Neural progenitor cell (in vitro differentiated cells): ENCODE measurements at regions not wholly inside any gene's neighbourhood (a gene's known extent, or its start where the extent isn't known, plus 50 kb on each side); places are given as distances from the start of the nearest gene placed in this dataset.
A peak's percentile ranks its signal among the peaks of the same experiment; 100 is the strongest.

Experiments
- DNase-seq: peaks from one replicate; pipeline ENCODE4 v3.0.0-alpha.2; 2016; ENCODE audit warnings: low spot score
- H2AFZ ChIP-seq: fragments of 200-600 bp; sonication (generic); replicated peaks from 2 replicates; pipeline ENCODE4 v1.6.1; 2016; ENCODE audit warnings: antibody characterized with exemption
- H3F3A ChIP-seq: fragments of 200-600 bp; sonication (generic); 2 replicates; pipeline ENCODE4 v1.6.1; 2016; ENCODE audit warnings: antibody characterized with exemption, low read depth
- H3K27ac ChIP-seq: fragments of 200-600 bp; sonication (generic); 2 replicates; pipeline ENCODE4 v1.5.1; 2016; ENCODE audit warnings: mild to moderate bottlenecking
- H3K27me3 ChIP-seq: fragments of 200-600 bp; sonication (generic); 2 replicates; pipeline ENCODE4 v1.6.1; 2016; ENCODE audit warnings: mild to moderate bottlenecking, moderate library complexity
- H3K36me3 ChIP-seq: fragments of 200-600 bp; sonication (generic); 2 replicates; pipeline ENCODE4 v1.5.1; 2016
- H3K4me1 ChIP-seq: fragments of 200-600 bp; sonication (generic); 2 replicates; pipeline ENCODE4 v1.6.1; 2016; ENCODE audit warnings: mixed run types
- H3K4me2 ChIP-seq: fragments of 200-600 bp; sonication (generic); 2 replicates; pipeline ENCODE4 v1.6.1; 2016
- H3K4me3 ChIP-seq: fragments of 200-600 bp; sonication (generic); 2 replicates; pipeline ENCODE4 v1.5.1; 2016
- H3K79me2 ChIP-seq: fragments of 200-600 bp; sonication (generic); 2 replicates; pipeline ENCODE4 v1.6.1; 2016; ENCODE audit warnings: low read depth
- H3K9ac ChIP-seq: fragments of 200-600 bp; sonication (generic); 2 replicates; pipeline ENCODE4 v1.6.1; 2016
- H3K9me3 ChIP-seq: fragments of 200-600 bp; sonication (generic); 2 replicates; pipeline ENCODE4 v1.5.1; 2016; ENCODE audit warnings: low read depth
- H4K20me1 ChIP-seq: fragments of 200-600 bp; sonication (generic); 2 replicates; pipeline ENCODE4 v1.6.1; 2016; ENCODE audit warnings: low read depth
- H3K27ac Mint-ChIP-seq: 3 replicates; pipeline ENCODE4 v1.8.0; 2021; ENCODE audit warnings: mixed read lengths
- H3K27me3 Mint-ChIP-seq: 2 replicates; pipeline ENCODE4 v1.8.0; 2022; ENCODE audit warnings: low read depth, mild to moderate bottlenecking, inconsistent platforms, moderate library complexity, mixed read lengths; ENCODE audit not compliant: insufficient read depth
- H3K36me3 Mint-ChIP-seq: 3 replicates; pipeline ENCODE4 v1.8.0; 2021; ENCODE audit warnings: mixed read lengths
- H3K4me1 Mint-ChIP-seq: 3 replicates; pipeline ENCODE4 v1.8.0; 2021; ENCODE audit warnings: mixed read lengths
- H3K4me3 Mint-ChIP-seq: 3 replicates; pipeline ENCODE4 v1.8.0; 2021; ENCODE audit warnings: mild to moderate bottlenecking, moderate library complexity, mixed read lengths
- H3K9me3 Mint-ChIP-seq: 3 replicates; pipeline ENCODE4 v1.8.0; 2020; ENCODE audit warnings: mixed read lengths
- CTCF ChIP-seq: fragments of 200-600 bp; sonication (generic); IDR thresholded peaks from 2 replicates; pipeline ENCODE4 v1.5.1; 2017; ENCODE audit warnings: antibody characterized with exemption, mild to moderate bottlenecking
- EZH2 ChIP-seq: fragments of 200-600 bp; sonication (generic); IDR thresholded peaks from 2 replicates; pipeline ENCODE4 v1.6.1; 2017; ENCODE audit warnings: antibody characterized with exemption, mild to moderate bottlenecking, moderate library complexity
- EZH2phosphoT487 ChIP-seq: fragments of 200-600 bp; sonication (generic); IDR thresholded peaks from 2 replicates; pipeline ENCODE4 v1.6.1; 2017; ENCODE audit warnings: antibody characterized with exemption

- no peaks in the 10 kb centered on the region for H3K27me3 Mint-ChIP-seq
- H4K20me1 ChIP-seq, result no peaks in the 10 kb centered on the region
- no peaks in the 10 kb centered on the region for H3K9me3 Mint-ChIP-seq
- no peaks in the 10 kb centered on the region for H3K36me3 ChIP-seq
- H3K36me3 Mint-ChIP-seq, result peaks cover 2% of the 10 kb centered on the region
- TF ChIP-seq CTCF (no peak), EZH2 (no peak), EZH2phosphoT487 (no peak)
- no peak overlapping the region for H3K9ac ChIP-seq
- no peak overlapping the region for H2AFZ ChIP-seq
- H3K4me3 ChIP-seq, result no peak overlapping the region
- no peaks in the 10 kb centered on the region for H3K27me3 ChIP-seq
- H3K4me1 ChIP-seq, result peaks cover 44% of the 10 kb centered on the region
- H3K4me2 ChIP-seq, result no peak overlapping the region
- H3K79me2 ChIP-seq, result no peaks in the 10 kb centered on the region
- H3F3A ChIP-seq, result peaks cover 31% of the 10 kb centered on the region
- H3K4me3 Mint-ChIP-seq, result no peak overlapping the region
- H3K27ac Mint-ChIP-seq, result peak overlapping the region; percentile 48
- no peak overlapping the region for H3K27ac ChIP-seq
- H3K4me1 Mint-ChIP-seq, result peaks cover 48% of the 10 kb centered on the region
- DNase-seq, result no peak
- no peaks in the 10 kb centered on the region for H3K9me3 ChIP-seq
These were observed 475.3 kb upstream of the ADGRL2 start for GRCh38 chr1:81325397-81325796.

GRCh38 chr1:81323862-81324261, 476.9 kb upstream of the ADGRL2 start:
- H2AFZ ChIP-seq, result peak overlapping the region; percentile 13
- no peak overlapping the region for H3K9ac ChIP-seq
- no peaks in the 10 kb centered on the region for H3K36me3 ChIP-seq
- H3K9me3 Mint-ChIP-seq, result peaks cover 6% of the 10 kb centered on the region
- H3K79me2 ChIP-seq, result no peaks in the 10 kb centered on the region
- H3K27me3 Mint-ChIP-seq, result no peaks in the 10 kb centered on the region
- H3K27ac Mint-ChIP-seq, result peak overlapping the region; percentile 1
- no peaks in the 10 kb centered on the region for H4K20me1 ChIP-seq
- DNase-seq, result peak; percentile 18
- H3K4me1 Mint-ChIP-seq, result peaks cover 38% of the 10 kb centered on the region
- H3K4me2 ChIP-seq, result peak overlapping the region; percentile 43
- no peak overlapping the region for H3K4me3 ChIP-seq
- H3K9me3 ChIP-seq, result no peaks in the 10 kb centered on the region
- peak overlapping the region; percentile 70 for H3K27ac ChIP-seq
- peaks cover 34% of the 10 kb centered on the region for H3K4me1 ChIP-seq
- no peaks in the 10 kb centered on the region for H3K27me3 ChIP-seq
- H3K36me3 Mint-ChIP-seq, result peaks cover 14% of the 10 kb centered on the region
- peaks cover 30% of the 10 kb centered on the region for H3F3A ChIP-seq
- TF ChIP-seq EZH2 (no peak), CTCF (no peak), EZH2phosphoT487 (no peak)
- H3K4me3 Mint-ChIP-seq, result no peak overlapping the region

GRCh38 chr1:81317191-81317590, 483.5 kb upstream of the ADGRL2 start:
- H3K27me3 Mint-ChIP-seq, result no peaks in the 10 kb centered on the region

More at GRCh38 chr1:81317191-81317590, 483.5 kb upstream of the ADGRL2 start:
- Histone ChIP-seq H3K9ac (no peak overlapping the region), H3K4me3 (no peak overlapping the region), H3K79me2 (no peaks in the 10 kb centered on the region), H3K4me1 (peaks cover 55% of the 10 kb centered on the region), H3F3A (peaks cover 40% of the 10 kb centered on the region), H3K36me3 (no peaks in the 10 kb centered on the region), H3K9me3 (no peaks in the 10 kb centered on the region), H3K27ac (peak overlapping the region; percentile 17), H3K27me3 (no peaks in the 10 kb centered on the region), H4K20me1 (no peaks in the 10 kb centered on the region), H2AFZ (peak overlapping the region; percentile 9), H3K4me2 (peak overlapping the region; percentile 25)
- Mint-ChIP-seq H3K9me3 (peaks cover 11% of the 10 kb centered on the region), H3K4me1 (peaks cover 40% of the 10 kb centered on the region), H3K27ac (peak overlapping the region; percentile 61), H3K36me3 (peaks cover 14% of the 10 kb centered on the region), H3K4me3 (no peak overlapping the region)
- DNase-seq, result peak; percentile 42
- TF ChIP-seq EZH2, result no peak
- TF ChIP-seq EZH2phosphoT487, result no peak
- no peak for TF ChIP-seq CTCF
